ENCODE measurements at regions not wholly inside any gene's neighbourhood (a gene's known extent, or its start where the extent isn't known, plus 50 kb on each side); places are given as distances from the start of the nearest gene placed in this dataset.

GRCh38 chr7:92997152-92997551 lies 120.6 kb downstream of the SAMD9 start:
- no peaks in the 10 kb centered on the region for H3K36me3 ChIP-seq
- H3K9me3 ChIP-seq: no peaks in the 10 kb centered on the region
- H3K4me3 ChIP-seq: no peak overlapping the region
- TF ChIP-seq CTCF (IDR thresholded peaks at IDR 0.05): no peak
- no peaks in the 10 kb centered on the region for H3K27me3 ChIP-seq (replicated peaks; ENCODE audit: insufficient read depth)
- DNase-seq (ENCODE audit: low spot score) (no peak), ATAC-seq (ENCODE audit: insufficient number of reproducible peaks, low FRiP score, low read depth) (no peak)
- H3K27ac ChIP-seq: no peak overlapping the region
- H3K4me1 ChIP-seq (ENCODE audit: control insufficient read depth in 1 of 2, low read depth in 2 of 2): no peaks in the 10 kb centered on the region

DNA sequence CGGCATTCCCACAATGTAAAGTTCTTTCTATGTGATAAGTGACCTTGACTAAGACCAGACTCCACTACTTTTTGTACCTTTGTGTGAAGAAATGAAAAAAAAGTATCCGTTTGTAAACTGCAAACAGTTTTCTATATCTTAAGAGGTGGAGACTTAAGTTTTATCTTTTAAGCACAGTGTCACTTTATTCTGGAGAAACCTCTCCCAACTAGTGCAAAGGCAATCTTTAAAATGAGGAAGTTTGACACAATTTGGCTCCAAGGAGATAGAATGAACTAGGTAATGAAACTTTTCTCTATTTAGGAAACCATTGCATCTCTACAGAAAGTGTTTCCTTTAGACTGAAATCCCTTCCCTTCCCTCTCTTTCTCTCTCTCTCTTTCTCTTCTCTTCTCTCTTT lies 122.9 kb downstream of the SAMD9 start:
- Histone ChIP-seq H3K27me3 (replicated peaks; ENCODE audit: insufficient read depth) (no peaks in the 10 kb centered on the region), H3K27ac (no peak overlapping the region), H3K4me3 (no peak overlapping the region), H3K4me1 (ENCODE audit: control insufficient read depth in 1 of 2, low read depth in 2 of 2) (no peaks in the 10 kb centered on the region), H3K36me3 (no peaks in the 10 kb centered on the region), H3K9me3 (no peaks in the 10 kb centered on the region)
- no peak for ATAC-seq (ENCODE audit: insufficient number of reproducible peaks, low FRiP score, low read depth)
- no peak for TF ChIP-seq CTCF (IDR thresholded peaks at IDR 0.05)
- no peak for DNase-seq (ENCODE audit: low spot score)

DNA sequence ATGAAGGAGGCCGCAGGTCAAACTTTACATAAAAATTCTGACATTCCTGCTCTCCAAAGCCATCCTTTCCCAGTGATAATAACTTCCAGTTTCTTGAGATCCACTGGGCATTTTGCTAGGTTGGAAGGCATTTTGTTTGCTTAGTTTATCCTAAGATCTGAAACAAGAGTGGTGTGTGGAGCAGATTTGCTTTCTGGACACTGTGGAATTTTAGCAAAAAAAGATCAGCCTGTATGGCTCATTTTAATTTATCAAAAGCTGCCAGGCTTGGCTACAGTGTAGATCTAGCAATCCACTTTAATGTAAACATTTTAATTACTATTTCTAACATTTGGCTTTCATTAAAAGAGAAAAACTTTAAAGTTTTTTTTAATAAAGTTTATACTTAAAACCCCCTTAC lies 124.8 kb downstream of the SAMD9 start:
- ATAC-seq (ENCODE audit: insufficient number of reproducible peaks, low FRiP score, low read depth) (no peak), DNase-seq (ENCODE audit: low spot score) (no peak)
- Histone ChIP-seq H3K36me3 (no peaks in the 10 kb centered on the region), H3K27me3 (replicated peaks; ENCODE audit: insufficient read depth) (no peaks in the 10 kb centered on the region), H3K27ac (no peak overlapping the region), H3K4me1 (ENCODE audit: control insufficient read depth in 1 of 2, low read depth in 2 of 2) (no peaks in the 10 kb centered on the region), H3K4me3 (no peak overlapping the region), H3K9me3 (no peaks in the 10 kb centered on the region)
- no peak for TF ChIP-seq CTCF (IDR thresholded peaks at IDR 0.05)

GRCh38 chr7:92992483-92992882 lies 125.3 kb downstream of the SAMD9 start:
- Histone ChIP-seq H3K9me3 (no peaks in the 10 kb centered on the region), H3K27me3 (replicated peaks; ENCODE audit: insufficient read depth) (no peaks in the 10 kb centered on the region), H3K4me1 (ENCODE audit: control insufficient read depth in 1 of 2, low read depth in 2 of 2) (no peaks in the 10 kb centered on the region), H3K36me3 (no peaks in the 10 kb centered on the region), H3K4me3 (no peak overlapping the region), H3K27ac (no peak overlapping the region)
- TF ChIP-seq CTCF (IDR thresholded peaks at IDR 0.05): no peak
- no peak for DNase-seq (ENCODE audit: low spot score)
- ATAC-seq (ENCODE audit: insufficient number of reproducible peaks, low FRiP score, low read depth): no peak

- no peak for TF ChIP-seq CTCF (IDR thresholded peaks at IDR 0.05)
- ATAC-seq (ENCODE audit: insufficient number of reproducible peaks, low FRiP score, low read depth) (no peak), DNase-seq (ENCODE audit: low spot score) (no peak)
- no peak overlapping the region for H3K4me3 ChIP-seq
- H3K27ac ChIP-seq: no peak overlapping the region
- no peaks in the 10 kb centered on the region for H3K4me1 ChIP-seq (ENCODE audit: control insufficient read depth in 1 of 2, low read depth in 2 of 2)
- no peaks in the 10 kb centered on the region for H3K27me3 ChIP-seq (replicated peaks; ENCODE audit: insufficient read depth)
- no peaks in the 10 kb centered on the region for H3K9me3 ChIP-seq
- H3K36me3 ChIP-seq: no peaks in the 10 kb centered on the region
Observed at GRCh38 chr7:92991190-92991589, 126.6 kb downstream of the SAMD9 start.

All from thoracic aorta (tissue), 2 donors.